ENCODE measurements at regions not wholly inside any gene's neighbourhood (a gene's known extent, or its start where the extent isn't known, plus 50 kb on each side); places are given as distances from the start of the nearest gene placed in this dataset.
A peak's percentile ranks its signal among the peaks of the same experiment; 100 is the strongest.
"Not testable (repeated sequence)": the region's sequence is repeated elsewhere in the genome, so short reads cannot be mapped to it uniquely, and the experiment has no call there.

DNA sequence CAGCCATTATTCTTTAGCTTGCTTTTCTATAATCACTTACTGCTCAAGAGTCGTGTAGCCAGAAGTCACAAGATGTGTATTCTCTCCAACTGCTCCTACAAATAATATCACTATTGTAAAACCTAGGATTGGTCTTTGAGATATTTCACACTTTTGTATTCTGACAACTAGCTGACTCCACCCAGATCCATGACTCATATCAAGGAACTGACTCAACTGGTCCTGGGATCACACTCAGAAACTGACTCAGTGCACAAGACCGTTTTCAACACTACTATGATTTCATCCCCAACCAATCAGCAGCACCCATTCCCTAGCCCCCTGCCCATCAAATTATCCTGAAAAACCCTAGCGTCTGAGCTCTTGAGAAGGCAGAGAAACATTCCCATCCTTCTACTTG is 56.5 kb upstream of the ORC5 start:
- DNase-seq: no peak

DNA sequence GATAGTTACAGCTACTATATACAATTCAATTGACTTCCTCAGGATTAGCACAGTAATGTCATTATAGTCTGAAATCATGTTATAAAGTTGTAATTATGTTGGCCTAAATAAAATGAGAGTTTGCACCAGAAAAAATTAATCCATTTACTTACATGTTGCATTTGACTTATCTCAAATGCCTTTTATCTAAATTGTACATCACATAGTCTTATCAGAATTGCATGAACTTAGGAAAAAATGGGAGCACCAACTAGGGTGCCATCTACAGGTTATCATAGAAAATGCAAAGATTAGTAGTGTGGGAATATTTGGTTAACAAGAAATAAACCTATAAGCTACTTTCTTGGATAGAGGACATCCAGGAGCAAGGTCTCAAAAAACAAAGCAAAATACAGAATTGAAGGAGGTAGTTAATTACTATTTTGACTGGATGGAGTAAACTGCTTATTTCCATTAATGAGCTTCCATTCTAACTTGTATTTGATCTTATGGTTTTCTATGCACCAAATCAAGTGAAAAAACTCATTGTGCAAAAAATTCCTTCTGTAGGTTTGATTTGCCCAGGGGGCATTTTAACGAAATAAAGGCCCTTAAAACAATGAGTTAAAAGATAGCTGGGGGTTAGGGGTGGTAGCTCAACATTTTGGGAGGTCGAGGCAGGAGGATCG is 60.0 kb upstream of the ORC5 start:
- no peak for DNase-seq

DNA sequence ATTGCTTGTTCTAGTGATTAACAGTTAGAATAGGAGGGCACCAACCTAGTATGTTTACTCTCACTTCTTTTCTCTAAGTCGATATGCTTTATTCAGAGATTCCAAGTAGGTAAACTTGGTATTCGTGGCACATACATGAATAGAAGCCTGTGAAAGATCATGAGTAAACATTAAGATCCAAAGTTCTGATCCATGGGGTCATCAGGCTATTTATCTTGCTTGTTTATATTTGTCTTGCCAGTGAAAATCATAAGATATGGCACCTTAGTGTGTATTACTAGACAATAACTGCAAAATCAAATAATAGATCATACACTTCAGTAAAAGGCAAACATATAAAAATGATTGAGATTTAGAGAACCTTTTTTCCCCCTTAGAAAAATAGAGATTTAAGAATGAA is 56.5 kb upstream of the LHFPL3 start:
- DNase-seq: no peak

DNA sequence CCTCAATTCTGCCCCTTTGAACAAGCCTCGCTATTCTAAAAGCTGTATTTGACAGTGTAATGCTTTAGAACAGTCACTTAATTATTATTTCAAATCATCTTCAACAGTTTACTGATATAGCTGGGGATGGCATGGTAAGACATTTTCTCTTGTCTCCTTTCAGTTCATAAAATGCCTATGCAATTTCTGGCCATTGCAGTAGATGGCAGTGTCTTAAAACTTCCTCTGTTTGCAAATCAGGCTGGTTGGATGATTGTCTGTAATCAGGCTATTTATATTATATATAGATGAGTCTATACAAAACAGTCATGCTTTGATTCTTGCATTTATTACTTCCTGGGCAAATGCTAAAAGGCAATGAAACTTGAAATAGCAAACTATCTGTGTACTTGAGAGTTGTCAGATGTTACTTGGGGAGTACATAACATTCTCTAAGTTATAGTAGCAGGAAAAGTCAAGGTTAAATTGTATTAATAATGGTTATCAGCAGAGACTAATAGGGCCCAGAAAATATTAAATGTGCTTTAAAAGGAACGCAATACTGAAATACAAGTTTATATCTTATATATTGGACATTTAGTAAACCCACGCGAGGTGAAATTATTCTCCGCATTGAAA is 55.5 kb upstream of the LHFPL3 start:
- DNase-seq: peak; percentile 2

DNA sequence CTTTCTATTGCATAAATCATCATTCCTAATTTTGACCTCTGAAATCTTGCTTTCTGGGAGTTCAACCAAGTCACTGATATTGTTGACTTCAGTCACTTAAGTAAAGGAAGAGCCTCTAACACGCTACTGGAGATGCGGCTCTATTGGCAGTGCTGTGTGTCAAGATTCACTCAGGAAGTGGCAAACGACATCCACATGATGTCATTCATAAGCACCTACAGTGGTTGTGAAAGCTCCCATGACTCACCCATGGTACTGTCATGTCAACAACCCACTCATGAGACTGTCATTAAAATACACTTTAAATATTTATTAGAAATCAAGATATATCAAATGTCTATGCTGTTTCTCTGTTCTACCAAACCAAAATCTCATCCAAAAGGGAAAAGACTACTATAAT is 52.5 kb upstream of the LHFPL3 start:
- DNase-seq: no peak

DNA sequence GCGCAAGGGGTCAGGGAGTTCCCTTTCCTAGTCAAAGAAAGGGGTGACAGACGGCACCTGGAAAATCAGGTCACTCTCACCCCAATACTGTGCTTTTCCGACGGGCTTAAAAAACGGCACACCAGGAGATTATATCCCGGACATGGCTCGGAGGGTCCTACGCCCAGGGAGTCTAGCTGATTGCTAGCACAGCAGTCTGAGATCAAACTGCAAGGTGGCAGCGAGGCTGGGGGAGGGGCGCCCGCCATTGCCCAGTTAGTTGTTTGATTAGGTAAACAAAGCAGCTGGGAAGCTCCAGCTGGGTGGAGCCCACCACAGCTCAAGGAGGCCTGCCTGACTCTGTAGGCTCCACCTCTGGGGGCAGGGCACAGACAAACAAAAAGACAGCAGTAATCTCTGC is 51.7 kb upstream of the LHFPL3 start:
- DNase-seq: not testable (repeated sequence)
